ENCODE measurements at regions not wholly inside any gene's neighbourhood (a gene's known extent, or its start where the extent isn't known, plus 50 kb on each side); places are given as distances from the start of the nearest gene placed in this dataset.

GRCh38 chr17:72340836-72341235 is 220.0 kb downstream of the SOX9 start:
- TF ChIP-seq CTCF (conservative IDR thresholded peaks at IDR 0.05; ENCODE audit: low read depth, low read length) (no peak), EZH2 (IDR thresholded peaks at IDR 0.05; ENCODE audit: borderline replicate concordance, low read depth, low read length, poor library complexity, severe bottlenecking) (no peak)

Measured in A673 (cell line).